IPS-15b (cell line): ENCODE measurements at regions not wholly inside any gene's neighbourhood (a gene's known extent, or its start where the extent isn't known, plus 50 kb on each side); places are given as distances from the start of the nearest gene placed in this dataset.

Experiments
- H3K27me3 ChIP-seq: one replicate; pipeline ENCODE4 v1.6.1; 2013; ENCODE audit warnings: low read length; ENCODE audit not compliant: control insufficient read depth, insufficient read depth
- H3K36me3 ChIP-seq: one replicate; pipeline ENCODE4 v1.6.1; 2013; ENCODE audit warnings: low read length; ENCODE audit not compliant: control insufficient read depth, insufficient read depth
- H3K4me1 ChIP-seq: one replicate; pipeline ENCODE4 v1.6.1; 2013; ENCODE audit warnings: mild to moderate bottlenecking, low read length; ENCODE audit not compliant: control insufficient read depth, insufficient read depth
- H3K4me3 ChIP-seq: one replicate; pipeline ENCODE4 v1.5.1; 2013; ENCODE audit warnings: low read depth, low read length
- H3K9ac ChIP-seq: one replicate; pipeline ENCODE4 v1.6.1; 2013; ENCODE audit warnings: low read depth, mild to moderate bottlenecking, low read length
- H3K9me3 ChIP-seq: one replicate; pipeline ENCODE4 v1.6.1; 2013; ENCODE audit warnings: mild to moderate bottlenecking, low read length; ENCODE audit not compliant: control insufficient read depth, insufficient read depth

DNA sequence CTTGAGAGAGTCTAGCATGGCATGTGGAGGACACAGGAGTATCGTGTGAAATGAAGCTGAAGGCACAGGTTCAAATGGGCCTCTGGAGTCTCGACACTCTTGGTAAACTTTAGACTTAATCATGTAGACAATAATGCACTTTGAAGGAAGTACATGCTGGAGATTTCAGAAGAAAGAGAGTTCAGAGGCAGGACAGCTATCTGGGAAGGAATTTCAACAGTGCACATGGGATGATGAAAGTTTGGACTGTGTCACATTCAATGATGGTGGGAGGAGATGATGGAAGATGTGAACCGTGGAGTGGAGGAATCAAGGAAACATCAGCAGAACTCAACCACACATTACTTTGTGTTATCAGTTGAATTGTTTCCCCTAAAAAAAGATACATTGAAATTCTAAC is 88.6 kb upstream of the PAPPA start:
- no peaks in the 10 kb centered on the region for H3K36me3 ChIP-seq
- no peaks in the 10 kb centered on the region for H3K9me3 ChIP-seq
- H3K4me3 ChIP-seq: no peak overlapping the region
- H3K9ac ChIP-seq: no peak overlapping the region
- H3K27me3 ChIP-seq: no peaks in the 10 kb centered on the region
- no peaks in the 10 kb centered on the region for H3K4me1 ChIP-seq

DNA sequence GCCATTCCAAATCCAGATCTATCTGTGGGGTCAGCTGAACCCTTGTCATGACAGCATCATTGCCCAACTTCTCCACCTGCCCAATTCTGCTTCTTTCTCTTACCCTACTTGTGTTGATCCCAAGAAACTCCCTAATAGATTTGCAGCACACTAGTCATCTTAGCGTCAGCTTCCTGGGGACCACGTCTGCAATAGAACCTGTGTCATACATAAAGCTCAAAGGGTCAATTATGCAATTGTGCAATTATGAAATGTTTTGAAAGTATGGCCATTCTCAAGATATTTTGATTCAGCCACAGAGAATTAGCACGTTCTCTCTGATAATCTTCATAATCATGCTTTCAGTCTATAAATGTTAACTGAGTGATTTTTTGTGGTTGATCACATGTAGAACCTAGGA is 87.4 kb upstream of the PAPPA start:
- Histone ChIP-seq H3K27me3 (no peaks in the 10 kb centered on the region), H3K4me1 (no peaks in the 10 kb centered on the region), H3K36me3 (no peaks in the 10 kb centered on the region), H3K9me3 (no peaks in the 10 kb centered on the region), H3K4me3 (no peak overlapping the region), H3K9ac (no peak overlapping the region)

GRCh38 chr9:116067566-116067965 is 86.0 kb upstream of the PAPPA start:
- no peaks in the 10 kb centered on the region for H3K27me3 ChIP-seq
- no peak overlapping the region for H3K9ac ChIP-seq
- no peaks in the 10 kb centered on the region for H3K36me3 ChIP-seq
- H3K9me3 ChIP-seq: no peaks in the 10 kb centered on the region
- no peaks in the 10 kb centered on the region for H3K4me1 ChIP-seq
- H3K4me3 ChIP-seq: no peak overlapping the region

DNA sequence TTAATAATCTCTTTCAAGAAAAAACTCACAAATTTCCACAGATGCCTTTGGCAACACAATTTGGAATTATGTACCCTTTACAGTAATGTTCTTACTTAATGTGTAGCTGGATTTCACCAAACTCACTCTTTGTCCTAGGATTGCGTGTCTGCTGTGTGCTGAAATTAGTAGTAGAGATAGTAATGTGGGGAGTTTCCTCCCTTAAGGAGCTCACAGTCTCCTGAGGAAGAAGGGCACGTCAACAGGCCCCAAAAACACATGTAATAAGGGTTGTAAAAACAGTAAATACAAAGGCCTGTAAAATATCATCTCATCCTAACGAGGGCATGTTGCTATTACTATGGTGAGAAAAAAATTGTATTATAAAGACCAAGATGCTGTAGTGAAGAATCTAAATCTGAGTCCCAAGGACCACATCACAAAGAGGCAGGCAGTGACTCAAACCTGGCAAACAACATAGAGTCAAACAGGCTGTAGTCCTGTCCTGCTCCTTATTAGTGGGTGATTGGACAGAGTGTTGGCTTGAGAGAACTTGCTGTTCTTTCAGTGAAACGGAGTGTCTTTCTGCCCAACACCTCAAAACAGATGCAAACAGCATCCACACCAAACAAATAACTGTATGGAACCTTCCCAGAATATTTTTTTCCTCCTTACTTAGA is 83.2 kb upstream of the PAPPA start:
- Histone ChIP-seq H3K4me1 (no peaks in the 10 kb centered on the region), H3K27me3 (no peaks in the 10 kb centered on the region), H3K9ac (no peak overlapping the region), H3K4me3 (no peak overlapping the region), H3K9me3 (no peaks in the 10 kb centered on the region), H3K36me3 (no peaks in the 10 kb centered on the region)

- Histone ChIP-seq H3K9me3 (no peaks in the 10 kb centered on the region), H3K36me3 (no peaks in the 10 kb centered on the region), H3K4me3 (no peak overlapping the region), H3K9ac (no peak overlapping the region), H3K27me3 (no peaks in the 10 kb centered on the region), H3K4me1 (no peaks in the 10 kb centered on the region)
Observed at GRCh38 chr9:116072046-116072445, 81.5 kb upstream of the PAPPA start.

GRCh38 chr9:116073826-116074225 is 79.8 kb upstream of the PAPPA start:
- H3K9me3 ChIP-seq: no peaks in the 10 kb centered on the region

GRCh38 chr9:116074658-116075057 is 78.9 kb upstream of the PAPPA start:
- Histone ChIP-seq H3K36me3 (no peaks in the 10 kb centered on the region), H3K27me3 (no peaks in the 10 kb centered on the region), H3K9ac (no peak overlapping the region), H3K9me3 (no peaks in the 10 kb centered on the region), H3K4me1 (no peaks in the 10 kb centered on the region), H3K4me3 (no peak overlapping the region)

More at GRCh38 chr9:116073826-116074225, 79.8 kb upstream of the PAPPA start:
- Histone ChIP-seq H3K4me1 (no peaks in the 10 kb centered on the region), H3K36me3 (no peaks in the 10 kb centered on the region), H3K4me3 (no peak overlapping the region), H3K27me3 (no peaks in the 10 kb centered on the region), H3K9ac (no peak overlapping the region)

GRCh38 chr9:116075191-116075590 is 78.4 kb upstream of the PAPPA start:
- Histone ChIP-seq H3K9ac (no peak overlapping the region), H3K4me3 (no peak overlapping the region), H3K36me3 (no peaks in the 10 kb centered on the region), H3K9me3 (no peaks in the 10 kb centered on the region), H3K4me1 (no peaks in the 10 kb centered on the region), H3K27me3 (no peaks in the 10 kb centered on the region)

- Histone ChIP-seq H3K36me3 (no peaks in the 10 kb centered on the region), H3K9ac (no peak overlapping the region), H3K27me3 (no peaks in the 10 kb centered on the region), H3K4me1 (no peaks in the 10 kb centered on the region), H3K4me3 (no peak overlapping the region), H3K9me3 (no peaks in the 10 kb centered on the region)
Observed at GRCh38 chr9:116078640-116079039, 75.0 kb upstream of the PAPPA start.

DNA sequence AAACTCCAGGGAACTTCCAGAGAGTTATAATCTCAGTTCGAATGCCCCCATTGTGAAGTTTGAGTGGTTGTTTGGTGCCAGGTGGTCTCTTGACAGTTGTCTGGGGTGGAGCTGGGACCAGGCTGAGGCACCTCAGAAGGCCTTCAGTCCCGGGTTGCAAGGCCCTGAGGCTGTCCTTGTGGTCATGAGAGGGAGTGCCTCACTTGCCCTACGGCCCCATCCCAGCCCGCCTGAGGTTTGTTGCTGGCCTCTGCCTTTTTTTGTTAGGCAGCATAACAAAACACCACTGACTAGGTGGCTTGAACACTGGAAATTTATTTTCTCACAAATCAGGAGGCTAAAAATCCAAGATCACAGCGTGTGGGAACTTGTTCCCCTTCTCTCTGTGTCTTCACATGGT is 73.0 kb upstream of the PAPPA start:
- Histone ChIP-seq H3K9ac (no peak overlapping the region), H3K9me3 (no peaks in the 10 kb centered on the region), H3K4me3 (no peak overlapping the region), H3K4me1 (no peaks in the 10 kb centered on the region), H3K36me3 (no peaks in the 10 kb centered on the region), H3K27me3 (no peaks in the 10 kb centered on the region)

DNA sequence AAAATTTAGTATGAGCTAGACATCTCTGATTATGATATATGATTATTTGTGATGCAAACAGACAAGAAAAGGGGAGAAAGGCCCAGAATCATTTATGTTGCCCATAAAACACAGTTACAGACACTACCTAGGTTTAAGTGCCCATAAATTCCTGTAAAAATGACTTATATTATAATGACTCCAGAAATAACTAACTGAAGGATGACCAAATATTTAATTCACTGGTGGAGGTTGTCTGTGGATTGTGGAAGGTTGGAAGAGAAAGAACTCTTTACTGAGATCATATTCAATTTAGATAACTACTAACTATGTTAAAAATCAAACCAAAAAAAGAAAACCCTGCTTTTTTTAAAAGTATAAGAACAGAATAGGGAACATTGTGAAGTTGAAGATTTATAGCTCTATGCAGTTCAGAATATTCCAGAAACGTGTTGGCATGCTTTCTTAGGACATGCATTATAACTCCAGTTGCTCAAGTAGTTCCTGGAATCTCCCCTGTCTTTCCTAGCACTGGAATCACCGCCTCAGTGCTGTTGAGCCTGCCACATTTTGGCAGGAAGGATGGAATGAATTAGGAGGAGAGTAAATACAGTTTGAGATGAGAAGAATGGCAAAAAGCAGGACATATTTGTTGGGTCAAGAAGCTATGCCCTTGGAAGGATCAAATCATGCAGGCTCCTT is 72.0 kb upstream of the PAPPA start:
- Histone ChIP-seq H3K27me3 (no peaks in the 10 kb centered on the region), H3K4me1 (no peaks in the 10 kb centered on the region), H3K4me3 (no peak overlapping the region), H3K9me3 (no peaks in the 10 kb centered on the region), H3K36me3 (no peaks in the 10 kb centered on the region), H3K9ac (no peak overlapping the region)

- Histone ChIP-seq H3K9ac (no peak overlapping the region), H3K9me3 (no peaks in the 10 kb centered on the region), H3K27me3 (no peaks in the 10 kb centered on the region), H3K4me1 (no peaks in the 10 kb centered on the region), H3K4me3 (no peak overlapping the region), H3K36me3 (no peaks in the 10 kb centered on the region)
Observed at GRCh38 chr9:116083837-116084236, 69.8 kb upstream of the PAPPA start.
